GM03348 (cell line): ENCODE measurements at regions not wholly inside any gene's neighbourhood (a gene's known extent, or its start where the extent isn't known, plus 50 kb on each side); places are given as distances from the start of the nearest gene placed in this dataset.
"Not testable (repeated sequence)": the region's sequence is repeated elsewhere in the genome, so short reads cannot be mapped to it uniquely, and the experiment has no call there.

Source experiments
- DNase-seq: peaks from one replicate; pipeline ENCODE4 v3.0.0; 2012; ENCODE audit warnings: low spot score

GRCh38 chr5:163165277-163165676 lies 272.1 kb upstream of the CCNG1 start:
- no peak for DNase-seq

DNA sequence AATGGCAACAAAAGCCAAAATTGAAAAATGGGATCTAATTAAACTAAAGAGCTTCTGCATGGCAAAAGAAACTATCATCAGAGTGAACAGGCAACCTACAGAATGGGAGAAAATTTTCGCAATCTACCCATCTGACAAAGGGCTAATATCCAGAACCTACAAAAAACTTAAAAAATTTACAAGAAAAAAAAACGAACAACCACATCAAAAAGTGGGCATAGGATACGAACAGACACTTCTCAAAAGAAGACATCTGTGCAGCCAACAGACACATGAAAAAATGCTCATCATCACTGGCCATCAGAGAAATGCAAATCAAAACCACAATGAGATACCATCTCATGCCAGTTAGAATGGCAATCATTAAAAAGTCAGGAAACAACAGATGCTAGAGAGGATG lies 267.2 kb upstream of the CCNG1 start:
- not testable (repeated sequence) for DNase-seq

DNA sequence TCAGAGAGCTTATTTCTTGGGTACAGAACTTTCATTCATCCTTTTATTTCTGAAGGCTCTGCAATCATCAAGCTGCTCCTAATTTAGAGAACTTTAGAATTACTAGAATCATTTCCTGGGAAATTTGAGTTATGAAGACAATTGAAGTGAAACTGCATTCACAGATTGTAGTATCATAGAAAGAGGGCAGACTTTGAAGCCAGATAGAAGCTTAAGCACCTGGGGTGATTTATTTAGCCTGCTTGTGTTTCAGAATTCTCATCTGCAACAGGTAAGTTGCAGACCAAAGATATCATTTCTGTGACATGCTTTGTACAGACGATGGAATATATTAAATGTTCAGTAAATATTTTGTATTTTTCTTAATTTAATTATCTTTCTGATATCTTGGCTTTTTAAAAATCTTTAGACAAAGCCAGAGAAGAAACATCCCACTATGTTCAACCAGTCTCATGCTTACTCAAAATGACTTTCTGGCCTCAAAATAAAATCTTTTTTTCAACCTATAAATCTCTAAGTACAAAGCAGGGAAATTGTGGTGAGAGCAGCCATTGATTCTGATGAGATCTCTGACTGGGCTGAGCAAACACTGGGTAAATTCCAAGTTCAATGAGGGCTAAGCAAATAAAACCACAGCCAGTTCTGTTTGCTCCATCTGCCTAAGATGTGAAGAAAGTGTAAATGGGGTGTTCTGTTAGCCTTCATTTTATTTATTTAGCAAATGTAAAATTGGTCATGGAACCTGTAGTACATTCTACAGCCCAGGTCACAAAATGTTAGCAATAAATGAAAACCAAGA lies 264.7 kb upstream of the CCNG1 start:
- DNase-seq: no peak

DNA sequence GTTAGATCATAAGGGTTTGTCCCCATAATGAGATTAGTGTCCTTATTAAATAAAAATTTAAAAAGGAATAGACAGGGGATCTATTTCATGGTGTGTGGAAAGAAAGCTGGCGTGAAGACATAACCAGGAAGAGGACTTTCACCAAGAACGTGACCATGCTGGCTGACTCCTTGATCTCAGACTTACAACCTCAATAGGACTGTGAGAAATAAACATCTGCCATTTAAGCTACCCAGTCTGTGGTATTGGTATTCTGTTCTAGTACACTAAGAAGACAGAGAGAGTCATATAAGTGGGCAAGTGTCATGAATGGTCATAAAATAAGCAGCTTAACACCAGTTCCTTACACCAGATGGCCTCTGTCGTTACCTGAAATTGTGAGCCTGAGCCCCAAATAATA lies 259.4 kb upstream of the CCNG1 start:
- no peak for DNase-seq

DNA sequence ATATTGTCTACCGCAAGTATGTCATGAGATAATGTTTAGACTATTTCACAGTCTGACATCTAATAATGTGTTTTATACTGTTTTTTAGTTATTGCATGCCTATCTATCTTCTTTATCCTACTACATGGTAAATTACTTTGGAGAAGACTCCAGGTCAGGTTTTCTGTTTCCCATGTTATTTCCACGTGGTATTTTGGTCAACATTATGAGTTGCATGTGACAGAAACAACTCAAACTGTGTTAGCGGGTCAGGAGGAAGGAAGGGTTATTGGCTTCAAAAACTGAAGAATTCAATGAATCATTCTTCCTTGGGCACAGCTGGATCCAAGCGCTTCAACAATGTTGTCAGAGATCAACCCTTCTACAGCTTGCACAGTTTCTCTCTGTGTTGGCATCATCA lies 252.1 kb upstream of the CCNG1 start:
- DNase-seq: no peak

DNA sequence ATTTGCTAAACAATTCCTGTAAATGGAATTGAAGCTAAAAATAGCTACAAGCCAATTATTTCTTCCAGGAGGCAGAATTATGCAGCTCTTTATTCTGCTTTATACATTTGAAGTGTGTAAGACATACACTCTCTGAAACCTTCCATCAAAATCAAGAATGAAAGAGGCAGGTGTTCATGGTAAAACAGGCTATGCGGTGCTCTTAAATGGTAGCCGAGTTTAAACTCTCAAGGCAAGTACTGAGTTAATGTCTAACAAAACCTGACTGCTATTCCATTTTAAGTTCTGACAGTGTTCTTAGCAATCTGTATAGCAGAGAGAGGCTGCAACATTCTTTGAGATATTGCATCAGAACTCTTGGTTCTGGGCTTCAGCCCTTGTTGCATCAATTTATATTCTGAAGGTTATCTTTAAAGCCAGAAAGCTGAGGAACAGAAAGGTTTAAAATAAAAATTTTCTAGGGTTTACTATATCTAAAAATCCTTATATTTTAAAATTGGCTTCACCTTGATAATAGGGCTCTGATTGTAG lies 248.3 kb upstream of the CCNG1 start:
- DNase-seq: no peak

DNA sequence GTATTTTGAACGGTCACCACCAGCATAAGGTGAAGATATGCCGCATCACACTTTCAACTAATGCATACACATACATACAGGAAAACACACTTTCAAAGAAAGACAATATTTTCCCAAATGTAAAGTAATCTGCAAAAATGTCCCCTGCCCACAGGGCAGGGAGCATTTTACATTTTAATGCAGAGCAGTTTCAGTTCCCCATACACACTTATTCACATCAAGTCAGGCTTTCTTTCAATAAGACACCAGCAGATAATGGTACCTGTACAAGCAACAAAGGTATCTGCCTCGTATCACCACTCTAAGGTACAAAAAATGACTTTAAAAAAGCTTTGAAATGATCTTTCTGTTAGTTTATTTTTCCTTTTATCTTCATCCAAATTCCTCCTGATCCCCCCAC lies 247.1 kb upstream of the CCNG1 start:
- no peak for DNase-seq

DNA sequence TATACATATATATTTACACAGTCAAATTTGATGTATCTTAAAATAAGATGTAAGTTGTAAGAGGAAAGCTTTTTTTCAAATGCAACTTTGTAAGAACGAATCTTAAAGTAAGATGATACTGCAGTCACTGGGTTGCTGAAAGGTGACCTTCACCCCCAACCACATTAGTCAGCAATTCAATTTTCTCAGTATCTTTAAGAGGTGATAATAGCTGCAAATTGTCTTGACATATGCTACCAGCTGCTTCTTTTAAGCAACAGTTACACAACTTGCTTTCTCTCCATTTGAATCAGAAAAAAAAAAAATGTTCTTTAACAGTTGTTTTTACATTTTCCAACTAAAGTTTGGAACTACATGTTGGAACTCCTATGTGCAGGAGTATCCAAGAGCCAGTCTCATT lies 246.6 kb upstream of the CCNG1 start:
- DNase-seq: no peak

GRCh38 chr5:163193886-163194285 lies 243.5 kb upstream of the CCNG1 start:
- DNase-seq: no peak

DNA sequence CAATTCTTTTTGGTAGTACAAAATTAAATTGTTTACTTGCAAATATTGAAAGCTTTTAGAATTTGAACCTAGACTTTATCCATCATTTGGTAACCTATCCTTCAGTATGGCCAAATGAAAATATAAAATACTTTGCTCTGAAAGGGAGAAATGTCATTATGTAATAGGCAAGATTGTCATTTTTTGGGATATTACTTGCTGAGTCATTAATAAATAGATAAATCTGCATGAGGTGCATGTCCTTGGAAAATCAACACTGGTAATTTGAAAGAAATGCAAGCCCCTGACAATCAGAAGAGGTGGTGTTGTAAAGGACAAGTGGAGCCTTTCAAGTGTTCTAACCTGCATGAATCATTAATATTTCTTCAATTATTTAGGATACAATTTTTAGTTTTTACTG lies 231.8 kb upstream of the CCNG1 start:
- no peak for DNase-seq

DNA sequence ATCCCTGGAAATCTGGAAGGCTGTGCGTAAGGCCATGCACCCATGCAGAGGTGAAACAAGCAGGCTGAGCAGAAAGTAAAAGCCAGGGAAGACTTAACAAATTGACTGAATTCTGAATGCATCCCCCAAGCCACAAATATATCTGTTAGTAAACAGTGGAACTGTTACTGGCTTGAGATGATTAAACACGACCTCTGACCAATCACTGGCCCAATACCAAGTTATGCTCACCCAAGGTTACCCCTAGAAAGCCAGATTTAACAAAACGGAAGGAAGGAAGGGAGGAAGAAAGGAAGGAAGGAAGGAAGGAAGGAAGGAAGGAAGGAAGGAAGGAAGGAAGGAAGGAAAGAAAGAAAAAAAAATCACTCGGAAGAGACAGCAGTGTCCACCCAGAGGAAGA lies 215.8 kb upstream of the CCNG1 start:
- no peak for DNase-seq

DNA sequence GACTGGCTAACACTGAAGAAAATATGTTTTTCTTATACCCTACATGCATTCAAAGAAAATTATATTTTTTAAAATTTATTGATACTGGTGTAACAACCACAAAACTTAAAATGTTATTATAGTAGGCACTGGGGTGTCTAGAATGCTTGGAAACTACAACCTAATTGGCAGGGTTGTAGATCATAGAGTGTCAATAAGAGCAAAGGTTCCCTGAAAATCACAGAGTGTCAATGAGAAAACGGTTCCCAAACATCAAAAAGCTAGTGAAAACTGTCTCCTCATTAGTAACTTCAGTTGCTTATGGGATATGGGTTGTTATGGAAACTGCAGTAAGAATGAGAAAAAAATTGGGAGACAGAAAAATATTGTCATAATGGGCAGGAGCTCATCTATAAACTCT lies 214.4 kb upstream of the CCNG1 start:
- no peak for DNase-seq

- DNase-seq: no peak
Observed at GRCh38 chr5:163244445-163244987, 192.9 kb upstream of the CCNG1 start.

DNA sequence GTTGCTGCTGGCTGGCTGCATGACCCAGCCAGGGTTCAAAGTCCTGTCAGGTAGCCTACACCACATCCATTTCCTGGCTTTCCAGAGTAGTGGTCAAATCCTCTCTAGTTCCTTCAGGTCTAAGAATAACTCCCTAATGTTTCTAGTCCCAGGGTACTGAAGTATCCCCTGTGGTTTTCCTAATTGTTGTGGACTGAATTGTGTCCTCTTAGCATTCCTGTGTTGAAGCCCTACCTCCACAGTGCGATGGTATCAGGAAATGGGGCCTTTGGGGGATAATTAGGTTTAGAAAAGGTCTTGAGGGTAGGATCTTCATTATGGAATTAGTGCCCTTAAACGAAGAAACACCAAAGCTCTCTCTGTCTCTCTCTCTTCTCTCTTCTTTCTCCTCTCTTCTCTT lies 191.8 kb upstream of the CCNG1 start:
- DNase-seq: no peak

- DNase-seq: no peak
Observed at GRCh38 chr5:163248333-163248732, 189.1 kb upstream of the CCNG1 start.

DNA sequence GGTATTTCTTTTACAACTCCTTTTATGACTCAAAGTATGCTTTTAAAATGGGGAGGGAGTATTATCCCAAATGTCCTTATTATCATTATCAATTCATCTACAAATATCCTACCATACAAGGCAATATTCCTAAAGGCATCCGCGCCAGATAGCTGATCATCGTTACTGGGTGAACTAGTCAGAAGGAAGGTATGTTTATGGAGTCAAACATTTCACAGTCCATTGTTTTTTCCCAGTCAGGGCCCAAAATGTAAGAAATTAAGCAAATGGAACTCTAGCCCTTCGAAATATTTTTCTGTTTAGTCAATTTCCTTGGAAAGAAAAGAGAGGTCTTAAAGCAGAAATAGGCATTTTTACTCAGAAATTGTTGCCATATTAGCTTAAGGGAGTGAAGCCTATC lies 188.5 kb upstream of the CCNG1 start:
- no peak for DNase-seq

- DNase-seq: no peak
Observed at GRCh38 chr5:163252950-163253349, 184.4 kb upstream of the CCNG1 start.

DNA sequence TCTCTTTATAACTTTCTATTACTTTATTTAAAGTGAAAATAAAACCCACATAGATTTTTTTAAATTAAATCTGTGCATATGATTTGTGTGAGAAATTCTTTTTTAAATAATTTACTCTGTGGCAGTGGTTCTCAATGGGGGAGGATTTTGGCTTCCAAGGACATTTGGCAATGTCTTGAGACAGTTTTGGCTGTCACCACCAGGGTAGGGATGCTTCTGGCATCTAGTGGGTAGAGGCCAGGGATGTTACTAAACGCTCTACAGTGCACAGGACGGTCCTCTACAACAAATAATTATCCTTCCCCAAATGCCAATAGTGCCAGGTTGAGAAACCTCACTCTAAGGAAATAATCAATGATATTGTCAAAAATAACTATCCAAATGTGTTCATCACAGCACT lies 177.9 kb upstream of the CCNG1 start:
- no peak for DNase-seq

- DNase-seq: no peak
Observed at GRCh38 chr5:163260471-163260870, 176.9 kb upstream of the CCNG1 start.

GRCh38 chr5:163260961-163261360 lies 176.4 kb upstream of the CCNG1 start:
- no peak for DNase-seq

DNA sequence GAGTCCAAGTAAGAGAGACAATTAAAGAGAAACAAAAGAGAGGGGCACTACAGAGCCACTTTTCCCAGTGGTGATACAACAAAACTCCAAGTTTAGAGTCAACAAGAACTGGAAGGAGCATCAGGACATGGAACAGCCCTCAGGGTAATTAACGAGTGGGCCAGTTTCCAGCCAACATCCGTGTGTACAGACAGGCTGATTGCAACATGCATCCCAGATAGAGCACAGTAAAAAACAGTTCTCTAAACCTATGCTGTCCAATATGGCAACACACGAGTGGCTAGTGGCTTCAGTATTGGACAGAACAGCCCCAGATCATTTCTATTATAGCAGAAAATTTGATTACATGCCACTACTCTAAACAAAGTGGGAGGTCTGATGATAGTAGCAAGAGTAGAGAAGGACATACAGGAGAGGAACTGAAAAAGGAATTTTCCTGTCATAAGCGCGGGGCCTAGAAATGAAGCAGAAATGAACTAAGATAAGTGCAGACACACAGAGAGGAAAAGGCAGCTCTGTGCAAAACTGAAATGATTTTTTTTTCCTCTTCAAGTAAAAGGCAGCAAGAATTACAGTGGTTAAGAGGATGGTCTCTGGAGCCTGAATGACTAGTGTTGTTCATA lies 175.6 kb upstream of the CCNG1 start:
- no peak for DNase-seq

- not testable (repeated sequence) for DNase-seq
Observed at GRCh38 chr5:163266249-163266648, 171.1 kb upstream of the CCNG1 start.

GRCh38 chr5:163269624-163270023 lies 167.8 kb upstream of the CCNG1 start:
- DNase-seq: no peak
